Dermis blood vessel endothelial cell (primary cell): ENCODE measurements at regions not wholly inside any gene's neighbourhood (a gene's known extent, or its start where the extent isn't known, plus 50 kb on each side); places are given as distances from the start of the nearest gene placed in this dataset.

ENCODE experiments used
- DNase-seq: peaks from one replicate; pipeline ENCODE4 v3.0.0; 2010

DNA sequence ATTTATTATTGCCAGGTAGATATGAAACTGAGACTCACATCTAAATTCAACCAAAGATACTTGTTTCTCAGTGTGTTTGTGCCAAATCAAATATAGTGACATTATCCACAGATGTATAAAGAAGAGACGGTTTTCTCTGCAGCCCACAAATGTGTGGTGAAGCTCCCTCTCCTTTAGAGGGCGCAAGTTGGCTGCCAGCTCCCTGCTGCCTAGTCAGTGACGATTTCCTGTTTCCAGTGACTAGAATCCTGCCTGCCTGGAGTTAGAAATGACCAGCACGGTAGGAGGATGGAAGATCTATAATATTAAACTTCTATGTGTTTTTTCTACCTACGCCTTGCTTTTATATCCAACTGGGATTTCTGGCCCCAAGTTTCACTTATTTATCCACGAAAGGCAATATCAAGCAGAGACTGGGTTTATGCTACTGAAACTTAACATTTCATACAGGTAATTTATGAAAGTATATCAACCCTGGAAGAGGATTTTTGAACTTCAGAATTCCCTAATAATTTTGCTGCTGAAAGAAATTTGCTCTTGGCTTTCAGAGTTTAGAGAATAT lies 1793.7 kb upstream of the TENM3 start:
- DNase-seq: no peak

DNA sequence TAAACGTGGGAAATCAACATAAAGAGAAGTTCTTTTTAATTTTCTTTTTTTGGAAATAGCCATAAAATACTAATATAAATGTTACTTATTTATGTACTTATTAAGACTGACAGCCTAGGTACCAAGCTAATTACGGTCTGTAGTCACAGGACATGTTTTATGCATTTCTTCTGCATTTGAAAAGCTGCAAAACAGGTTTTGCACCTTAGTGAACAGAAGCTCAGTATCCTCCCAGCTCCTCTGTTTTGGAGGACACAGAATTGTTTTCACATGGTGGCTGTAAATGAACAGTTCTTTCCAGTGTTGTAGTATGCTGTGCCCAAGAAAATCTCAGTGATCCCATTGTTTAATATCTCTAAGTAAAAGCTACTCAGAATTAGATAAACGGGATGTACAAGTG lies 1788.0 kb upstream of the TENM3 start:
- no peak for DNase-seq

DNA sequence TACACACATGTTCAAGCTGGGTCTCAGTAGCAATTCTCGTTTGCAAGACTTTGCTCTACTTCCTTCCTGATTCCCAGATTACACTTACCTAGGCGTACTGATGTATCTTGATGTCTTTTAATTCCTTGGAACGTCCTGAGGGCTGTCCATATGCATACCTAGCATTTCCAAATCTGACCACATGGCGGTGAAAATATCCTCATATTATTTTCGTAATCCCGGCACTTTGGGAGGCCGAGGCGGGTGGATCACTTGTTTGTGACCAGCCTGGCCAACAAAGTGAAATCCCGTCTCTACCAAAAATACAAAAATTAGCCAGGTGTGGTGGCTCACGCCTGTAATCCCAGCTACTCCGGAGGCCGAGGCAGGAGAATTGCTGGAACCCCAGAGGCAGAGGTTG lies 1786.3 kb upstream of the TENM3 start:
- no peak for DNase-seq

DNA sequence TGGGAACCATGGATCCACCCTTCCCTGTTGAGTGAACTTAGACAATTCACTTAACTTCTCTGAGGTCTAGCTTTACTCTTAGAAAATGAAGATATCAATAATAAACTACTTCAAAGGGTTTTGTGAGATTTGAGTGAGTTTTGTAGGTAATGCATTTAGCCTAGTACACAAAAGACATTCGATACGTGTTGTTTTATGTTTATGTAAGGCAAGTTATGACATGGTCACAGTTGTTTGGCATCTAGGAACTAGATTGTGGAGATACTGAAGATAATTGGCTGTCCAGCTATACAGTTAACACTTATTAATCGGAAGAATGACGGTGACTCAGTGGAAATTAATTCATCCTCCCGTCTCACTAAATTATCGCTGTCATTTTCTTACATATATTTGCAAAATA lies 1781.1 kb upstream of the TENM3 start:
- no peak for DNase-seq

DNA sequence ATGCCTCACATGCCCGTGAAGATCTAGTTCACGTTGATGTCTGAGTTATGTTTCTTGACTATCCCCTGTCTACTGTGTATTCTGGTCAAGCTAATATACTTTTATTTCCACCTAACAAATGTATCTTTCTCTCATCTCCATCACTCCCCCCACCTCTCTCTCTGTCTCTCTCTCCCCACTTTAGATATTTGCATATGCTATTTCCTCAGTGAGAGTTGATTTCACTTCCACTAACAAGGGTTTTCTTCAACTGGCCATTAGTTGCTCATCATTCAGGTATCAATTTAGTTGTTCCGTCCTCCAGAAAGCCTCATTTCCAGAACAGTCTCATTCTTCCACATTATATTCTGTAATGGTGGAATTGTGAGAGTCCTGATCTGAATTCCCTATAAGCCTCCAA lies 1777.8 kb upstream of the TENM3 start:
- DNase-seq: no peak

DNA sequence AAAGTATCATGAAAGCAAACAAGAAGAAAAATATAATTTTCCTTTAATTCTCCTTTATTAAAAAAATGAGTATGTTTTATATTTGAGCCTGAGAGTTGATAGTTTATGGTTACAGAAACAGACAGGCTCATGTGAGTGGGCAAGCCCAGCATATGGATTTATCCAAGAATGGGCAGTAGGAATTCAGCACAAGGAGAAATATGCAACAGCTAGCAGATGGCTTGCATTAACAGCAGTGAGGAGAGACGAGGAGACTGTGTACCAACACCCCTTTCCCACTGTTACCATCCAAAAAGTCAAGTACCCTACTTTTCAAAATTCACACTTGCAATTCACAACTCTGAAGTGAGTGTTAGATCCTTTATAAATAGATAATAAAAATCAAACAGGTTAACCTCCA lies 1760.2 kb upstream of the TENM3 start:
- DNase-seq: no peak

DNA sequence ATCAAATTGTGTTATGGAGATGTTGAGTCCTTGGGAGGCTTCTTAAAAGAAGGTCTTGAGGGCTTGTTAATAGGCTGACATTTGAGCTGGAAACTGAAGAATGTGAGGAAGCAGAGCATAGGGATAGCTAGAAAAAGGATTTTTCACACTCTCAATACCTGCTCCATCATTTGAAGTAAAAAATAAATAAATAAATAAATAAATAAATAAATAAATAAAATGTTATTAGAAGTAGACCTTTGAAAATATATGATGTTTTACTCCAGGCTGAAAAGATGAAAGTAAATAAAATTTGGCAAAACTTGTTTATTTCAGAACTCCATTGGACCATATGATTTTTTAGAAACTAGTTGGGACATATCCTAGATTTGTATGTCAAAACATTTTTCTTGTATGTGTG lies 1757.8 kb upstream of the TENM3 start:
- no peak for DNase-seq

DNA sequence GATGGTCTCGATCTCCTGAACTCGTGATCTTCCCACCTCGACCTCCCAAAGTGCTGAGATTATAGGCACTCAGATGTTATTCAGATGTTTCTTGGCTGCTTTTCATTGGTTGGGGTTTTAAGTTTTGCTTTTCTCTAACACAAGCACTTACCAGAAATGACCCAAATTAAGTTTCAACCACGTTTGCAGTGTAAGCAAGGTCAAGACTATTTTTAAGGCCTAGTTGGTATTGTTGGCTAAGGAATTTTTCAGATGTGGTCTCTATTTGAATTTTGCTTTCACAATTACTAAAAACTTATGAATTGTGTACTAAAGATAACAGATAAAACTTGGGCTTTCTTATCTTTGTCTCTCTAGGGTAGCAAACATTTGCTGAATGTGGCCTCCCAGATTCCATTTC lies 1756.9 kb upstream of the TENM3 start:
- no peak for DNase-seq

DNA sequence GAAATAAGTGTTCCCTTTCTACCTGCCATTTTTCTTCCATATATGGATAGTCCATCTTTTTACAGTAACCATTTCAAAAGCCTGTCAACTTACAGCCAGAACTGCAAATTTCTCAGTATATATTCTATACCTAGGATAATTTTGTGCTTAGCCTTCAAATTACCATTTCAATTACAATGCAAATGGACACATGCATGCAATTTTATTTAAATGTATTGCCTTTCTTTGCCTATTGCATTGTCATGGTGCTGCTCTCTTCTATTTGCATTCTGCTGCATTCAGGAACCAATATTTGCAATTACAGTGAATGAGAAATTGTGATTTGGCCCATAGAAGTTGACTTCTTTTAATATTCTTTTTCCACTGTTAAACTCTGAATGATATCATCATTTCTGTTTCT lies 1753.4 kb upstream of the TENM3 start:
- no peak for DNase-seq

DNA sequence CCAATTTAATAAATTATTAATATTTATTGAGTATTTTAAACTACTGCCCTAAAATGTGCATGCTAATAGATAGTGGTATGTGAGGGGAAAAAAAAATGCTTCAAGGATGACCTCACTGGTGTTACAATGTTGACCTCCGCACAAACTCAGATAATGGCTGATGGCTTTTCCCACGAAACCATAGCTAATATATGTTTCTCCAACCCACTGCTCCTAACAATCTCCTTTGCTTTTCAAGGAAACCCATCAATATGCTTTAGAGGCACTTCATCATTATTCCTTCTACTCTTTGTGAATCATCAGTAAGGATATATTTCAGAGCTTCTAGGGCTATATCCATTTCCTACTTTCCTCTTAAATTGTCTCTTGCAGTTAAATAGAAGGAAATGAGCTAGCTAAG lies 1752.0 kb upstream of the TENM3 start:
- no peak for DNase-seq

DNA sequence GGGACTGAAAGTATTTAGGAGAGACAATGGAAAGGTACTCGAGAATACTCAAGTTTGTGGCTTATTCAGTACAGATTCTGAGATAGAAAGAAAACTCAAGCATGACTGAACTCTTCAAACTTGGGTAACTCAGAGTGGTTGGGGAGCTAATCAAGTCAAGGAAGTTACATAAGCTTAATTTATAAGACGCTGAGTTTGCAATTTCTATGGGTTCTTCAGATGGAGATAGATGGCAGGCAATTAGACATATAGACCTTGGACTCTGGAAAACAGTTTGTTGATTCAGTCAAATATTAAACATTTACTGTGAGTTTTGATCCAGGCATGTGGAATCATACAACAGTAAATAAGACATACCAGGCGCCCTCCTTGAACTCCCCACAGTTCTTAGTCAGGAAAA lies 1749.9 kb upstream of the TENM3 start:
- no peak for DNase-seq

DNA sequence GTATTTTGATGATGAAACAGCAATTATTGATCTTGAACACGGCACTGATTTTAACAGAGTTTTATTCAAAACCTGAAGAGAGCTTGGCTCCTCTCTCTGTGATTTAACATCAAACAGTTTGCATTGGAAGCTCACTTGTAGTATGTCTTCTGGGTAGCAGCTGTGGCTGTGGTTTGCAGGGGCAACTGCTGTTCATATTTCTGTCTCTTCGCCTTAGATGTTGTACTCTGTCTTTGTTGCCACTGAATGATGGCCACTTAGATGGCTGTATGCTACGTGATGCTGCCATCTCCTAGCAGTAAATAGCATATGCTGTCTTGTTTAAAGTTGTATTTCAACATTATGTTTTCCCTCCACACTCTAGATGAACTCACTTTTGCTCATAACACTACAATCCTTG lies 1743.0 kb upstream of the TENM3 start:
- DNase-seq: no peak

DNA sequence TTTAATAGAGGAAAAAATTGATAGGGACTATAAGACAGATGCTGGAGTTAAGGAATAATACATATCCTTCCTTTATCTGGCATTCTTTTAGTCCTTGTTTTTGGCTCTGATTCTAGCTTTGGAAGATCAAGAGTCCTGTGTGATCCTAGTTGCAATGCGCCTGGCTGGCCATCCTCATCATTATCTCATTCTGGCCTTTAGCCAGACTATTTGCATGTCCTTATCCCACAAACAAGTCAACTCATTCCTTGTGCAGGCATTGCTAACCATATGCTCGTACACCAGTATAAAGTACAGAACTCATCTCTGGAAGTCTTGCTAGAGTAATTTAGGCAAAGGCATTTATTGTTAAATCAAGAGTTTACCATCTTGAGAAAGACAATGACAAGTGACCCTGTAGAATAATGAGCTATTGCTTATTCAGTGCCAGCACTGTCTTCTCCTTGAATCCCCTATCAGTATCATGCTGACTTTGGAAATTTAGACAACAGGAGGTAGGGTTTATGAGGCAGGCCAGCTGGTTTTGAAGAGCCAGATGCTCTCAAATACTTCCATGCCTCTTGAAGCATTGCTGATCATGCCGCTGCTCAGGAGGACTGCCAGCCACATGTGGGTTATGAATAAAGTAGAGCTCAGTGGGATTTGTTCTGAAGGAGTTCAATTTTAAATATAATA lies 1730.3 kb upstream of the TENM3 start:
- DNase-seq: no peak

DNA sequence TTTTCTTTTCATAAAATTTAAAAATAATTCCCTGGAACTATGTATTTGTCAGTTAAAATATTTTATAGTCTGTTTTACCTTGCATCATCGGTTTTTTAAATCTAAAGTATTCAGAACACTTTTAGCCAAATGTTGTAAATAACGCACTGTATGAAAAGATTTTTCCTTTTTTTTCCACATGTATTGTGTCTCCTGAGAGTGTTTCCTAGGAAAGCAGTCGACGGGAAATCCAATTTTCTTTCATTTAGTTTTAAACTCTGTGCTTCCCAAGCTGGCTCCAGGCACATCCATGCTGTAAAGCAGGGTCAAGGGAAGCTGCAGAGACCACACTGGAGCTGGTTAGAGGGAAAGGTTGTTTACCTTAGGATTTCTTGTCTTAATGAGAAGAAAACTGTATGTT lies 1724.3 kb upstream of the TENM3 start:
- no peak for DNase-seq

DNA sequence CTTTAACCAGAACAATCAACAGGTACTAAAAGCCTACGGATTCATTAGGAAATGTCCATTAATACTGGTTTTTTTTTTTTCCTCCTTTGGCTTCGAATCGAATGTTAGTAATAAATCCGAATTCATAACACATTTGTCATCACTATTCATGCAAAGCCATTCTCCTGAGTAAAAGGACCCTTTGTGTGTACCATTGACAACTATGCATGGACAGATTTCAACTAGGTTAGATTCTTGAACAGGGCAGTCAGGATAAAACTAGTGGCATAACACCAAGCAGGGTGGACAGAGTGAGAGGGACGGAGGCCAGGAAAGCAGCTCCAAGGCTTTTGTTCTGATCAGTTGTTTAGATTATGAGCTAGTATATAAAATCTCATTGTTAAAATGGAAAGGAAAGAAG lies 1722.0 kb upstream of the TENM3 start:
- DNase-seq: no peak

DNA sequence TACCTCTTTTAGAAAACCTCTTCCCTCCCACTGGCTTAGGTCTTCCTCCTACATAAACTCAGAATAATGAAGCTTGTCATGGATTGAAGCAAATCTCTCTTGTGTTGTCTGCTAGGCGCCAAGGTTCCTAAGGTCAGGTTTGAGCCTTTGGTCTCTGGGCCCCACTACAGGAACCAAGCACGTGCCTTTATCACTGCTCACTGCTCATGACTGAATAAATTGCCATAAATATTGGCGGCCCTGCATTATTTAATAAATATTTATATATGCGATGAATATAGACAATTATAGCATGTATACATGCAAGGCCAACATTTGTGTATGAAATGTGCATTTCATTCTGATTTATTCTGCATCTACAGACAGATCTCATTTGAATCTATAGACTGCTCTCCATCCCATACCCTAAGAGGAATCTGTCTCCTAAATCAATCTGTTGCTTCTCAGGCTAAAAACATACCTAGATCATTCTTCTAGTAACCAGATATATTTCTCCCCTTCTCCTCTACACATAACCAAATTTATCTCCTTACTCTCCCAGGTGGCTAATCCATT lies 1717.6 kb upstream of the TENM3 start:
- DNase-seq: no peak

DNA sequence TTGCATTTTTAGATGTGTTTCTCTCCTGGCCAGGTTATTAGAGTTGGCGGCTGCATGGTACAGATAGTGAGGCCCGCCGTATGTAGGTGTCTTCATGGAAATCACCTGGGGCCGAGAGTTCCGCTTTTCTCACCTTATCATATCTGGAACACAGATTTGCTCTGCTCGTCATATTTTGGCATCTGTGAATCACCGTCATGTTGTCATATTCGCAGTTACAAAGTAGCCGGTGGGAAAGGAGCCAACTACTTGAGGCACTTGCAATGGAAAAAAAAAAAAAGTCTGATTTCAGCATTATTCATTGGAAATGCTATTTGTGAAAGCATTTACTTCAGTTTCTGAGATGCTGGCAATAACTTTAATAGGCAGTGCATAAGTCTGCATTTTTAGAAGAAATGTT lies 1715.2 kb upstream of the TENM3 start:
- DNase-seq: no peak

DNA sequence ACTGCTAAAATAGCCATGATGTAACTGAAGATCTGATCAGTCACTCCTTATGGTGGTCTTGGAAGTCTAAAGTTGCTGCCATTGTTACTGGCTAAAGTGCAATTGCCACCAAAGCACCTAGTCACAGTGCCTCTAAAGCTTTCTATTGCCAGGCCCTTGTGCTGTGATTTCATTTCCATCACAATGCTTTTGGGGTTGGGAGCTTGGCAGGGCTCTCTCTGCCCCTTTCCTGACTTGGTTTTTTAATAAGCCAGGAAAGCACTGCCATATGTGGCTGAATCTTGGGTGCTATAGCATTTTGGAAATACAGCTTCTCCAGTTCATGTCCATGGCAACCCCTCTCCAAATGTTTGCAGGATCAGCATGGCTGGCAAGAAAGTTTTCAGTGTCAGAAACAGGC lies 1712.4 kb upstream of the TENM3 start:
- DNase-seq: no peak

DNA sequence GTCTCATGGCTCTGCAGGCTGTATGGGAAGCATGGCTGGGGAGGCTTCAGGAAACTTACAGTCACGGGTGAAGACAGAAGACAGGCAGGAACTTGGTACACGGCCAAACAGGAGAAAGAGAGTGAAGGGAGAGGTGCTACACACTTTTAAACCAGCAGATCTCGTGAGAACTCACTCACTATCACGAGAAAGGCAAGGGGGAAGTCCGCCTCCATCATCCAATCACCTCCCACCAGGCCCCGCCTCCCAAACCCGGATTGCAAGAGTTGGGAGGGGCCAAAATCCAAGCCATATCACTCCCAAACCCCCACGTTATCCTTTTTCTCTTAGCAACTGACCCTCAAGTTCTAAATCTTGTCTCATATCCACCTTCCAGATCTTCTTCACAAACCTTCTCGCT lies 1710.5 kb upstream of the TENM3 start:
- DNase-seq: no peak

DNA sequence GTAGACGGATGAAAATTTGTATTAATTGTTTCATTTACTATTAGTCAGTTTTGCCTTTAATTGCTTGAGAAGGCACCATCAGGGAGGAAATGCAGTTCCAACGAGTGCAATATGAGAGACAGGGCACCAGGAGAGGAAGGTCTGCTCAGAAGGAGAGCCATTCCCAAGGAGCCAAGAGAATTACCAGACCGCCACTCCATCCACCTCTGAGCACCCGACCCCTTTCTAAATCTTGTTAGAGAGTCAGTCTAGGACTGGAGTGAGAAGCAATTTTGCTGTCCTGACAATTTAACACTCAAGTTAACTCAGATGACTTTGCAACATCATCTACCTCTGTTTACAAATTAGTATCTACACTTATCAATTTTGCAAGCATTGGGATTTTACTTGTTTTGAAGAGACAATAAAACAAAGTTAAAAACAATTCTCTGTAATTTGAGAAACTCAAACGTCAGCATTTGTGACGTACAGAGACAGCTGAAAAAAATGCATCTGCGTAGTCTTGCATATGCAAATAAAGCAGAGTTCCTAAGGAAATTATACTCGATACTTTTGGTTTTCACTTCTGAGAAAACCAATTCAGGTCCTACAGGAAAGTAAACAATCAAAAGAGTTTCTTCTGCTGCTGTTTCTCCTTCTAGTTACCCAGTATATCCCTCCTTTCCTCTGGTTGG lies 1704.7 kb upstream of the TENM3 start:
- DNase-seq: no peak

DNA sequence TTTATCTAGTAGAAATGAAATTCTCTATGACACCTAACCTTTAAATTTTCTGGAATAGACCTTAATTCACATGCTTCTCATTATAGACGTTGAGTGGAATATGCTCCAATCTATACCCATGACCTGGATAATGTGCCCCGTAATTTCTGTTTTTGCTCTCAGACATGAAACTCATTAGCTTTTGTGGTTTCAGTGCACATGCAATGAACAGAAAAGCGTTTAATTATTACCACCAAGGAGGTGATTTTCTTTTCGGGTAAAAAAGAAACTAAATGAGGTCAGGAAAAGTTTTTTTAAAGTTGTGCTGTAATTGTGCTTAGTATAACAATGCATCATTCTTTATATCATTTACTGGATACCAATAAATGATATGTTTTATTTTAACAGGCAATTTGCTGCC lies 1703.9 kb upstream of the TENM3 start:
- no peak for DNase-seq

DNA sequence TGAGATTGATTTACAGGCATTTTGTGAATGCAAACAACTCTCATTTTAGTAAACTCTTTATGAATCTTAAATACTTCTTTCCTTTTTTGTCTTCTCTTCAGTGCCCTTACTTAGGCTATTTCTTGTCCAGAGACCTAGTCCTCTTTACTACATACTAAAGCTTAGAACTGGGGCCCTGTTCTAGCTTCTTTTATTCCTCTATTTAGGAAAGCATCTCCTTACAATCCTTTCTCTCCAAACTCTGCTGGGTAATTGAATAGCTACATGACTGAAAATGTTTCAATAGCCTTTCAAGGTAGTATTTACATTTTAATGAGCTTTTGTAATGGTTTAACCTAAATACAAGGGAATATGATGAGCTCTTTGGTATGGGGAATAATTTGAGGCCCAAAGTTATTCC lies 1701.5 kb upstream of the TENM3 start:
- no peak for DNase-seq

DNA sequence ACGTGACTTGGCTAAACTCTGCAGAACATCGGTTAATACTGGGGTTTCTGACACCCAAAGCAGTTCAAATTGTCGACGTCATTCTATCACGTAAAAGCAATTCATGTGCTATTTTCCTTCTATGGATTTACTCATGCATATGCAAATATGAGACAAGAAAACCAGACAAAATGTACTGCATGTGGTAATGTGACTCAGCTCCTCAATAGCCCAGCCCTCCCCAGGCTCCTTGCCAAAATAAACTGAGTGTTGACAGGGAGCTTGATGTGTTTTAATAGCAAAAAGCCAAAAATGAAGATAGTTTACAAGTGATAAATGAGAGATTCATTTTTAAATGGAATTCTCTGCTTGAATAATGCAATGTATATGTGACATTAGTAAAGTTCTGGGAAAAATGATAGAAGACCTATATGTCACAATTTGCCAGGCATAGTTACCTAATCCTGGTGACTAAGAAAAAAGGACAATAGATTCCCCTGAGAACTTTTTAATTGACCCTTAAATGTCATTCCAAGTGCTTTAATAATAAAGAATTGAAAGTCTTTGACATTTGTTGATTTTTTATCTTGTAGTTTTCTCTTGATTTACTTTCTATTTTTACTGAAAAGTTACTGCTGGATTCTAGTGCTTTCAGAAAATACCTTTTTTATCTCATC lies 1700.6 kb upstream of the TENM3 start:
- no peak for DNase-seq

DNA sequence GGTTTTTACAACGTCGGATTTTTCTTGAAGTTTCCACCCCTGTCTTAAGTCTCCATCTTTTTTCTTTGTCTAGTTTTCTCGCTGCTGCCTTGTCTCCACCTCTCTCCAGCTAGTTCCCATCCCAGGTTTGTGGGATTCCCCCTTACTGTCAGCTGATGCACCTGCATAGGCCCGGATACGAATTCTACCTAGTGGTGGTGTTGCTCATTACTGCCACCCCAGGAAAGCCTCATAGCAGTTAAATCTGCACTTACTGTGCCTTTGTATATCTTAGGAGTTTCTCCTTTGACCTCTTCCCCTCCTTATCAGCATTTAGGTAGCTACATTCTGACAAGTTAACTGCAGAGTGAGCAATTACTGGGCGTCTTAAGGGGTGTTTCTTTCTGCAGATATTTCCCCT lies 1693.1 kb upstream of the TENM3 start:
- DNase-seq: no peak
